Ascending aorta (tissue), 2 donors: ENCODE measurements at regions not wholly inside any gene's neighbourhood (a gene's known extent, or its start where the extent isn't known, plus 50 kb on each side); places are given as distances from the start of the nearest gene placed in this dataset.

Experiments
- DNase-seq, 2 donors: peaks; one replicate each; pipeline ENCODE4 v3.0.0-alpha.2; 2019; ENCODE audit warnings: low spot score in 2 of 2
- H3K27ac ChIP-seq, 2 donors: fragments of 200-600 bp; sonication (generic); one replicate each; pipeline ENCODE4 v1.5.1; 2016 to 2017; ENCODE audit warnings: mild to moderate bottlenecking in 1 of 2
- H3K27me3 ChIP-seq: fragments of 200-600 bp; sonication (generic); one replicate; pipeline ENCODE4 v1.5.1; 2017
- H3K36me3 ChIP-seq, 2 donors: fragments of 200-600 bp; sonication (generic); one replicate each; pipeline ENCODE4 v1.5.1; 2016
- H3K4me1 ChIP-seq, 2 donors: fragments of 200-600 bp; sonication (generic); one replicate each; pipeline ENCODE4 v1.5.1; 2016 to 2017; ENCODE audit warnings: mild to moderate bottlenecking in 1 of 2
- H3K4me3 ChIP-seq, 2 donors: fragments of 200-600 bp; sonication (generic); one replicate each; pipeline ENCODE4 v1.5.1; 2016 to 2017; ENCODE audit warnings: mild to moderate bottlenecking in 1 of 2
- H3K9me3 ChIP-seq, 2 donors: fragments of 200-600 bp; sonication (generic); one replicate each; pipeline ENCODE4 v1.5.1; 2016
- intact Hi-C: fragments of 100-400 bp; cut with DNase I; formaldehyde crosslinking; loops from one replicate; pipeline ENCODE4 v1.15.1; 2023
- TF ChIP-seq, protein P1 (sequence below), 3 experiments: fragments of 200-600 bp in 2 of 3; fragments of 450-650 bp in 1 of 3; sonication (generic) in 2 of 3; IDR thresholded peaks; one replicate each; pipeline ENCODE4 v1.5.1; 2016 to 2019; ENCODE audit warnings: antibody characterized with exemption in 3 of 3, mild to moderate bottlenecking in 1 of 3, moderate library complexity in 1 of 3

GRCh38 chr6:113320653-113321052 is 536.5 kb upstream of the MARCKS start:
- intact Hi-C loops, result no loop called here
- Histone ChIP-seq H3K27me3 (no peaks in the 10 kb centered on the region), H3K4me1 (no peaks in the 10 kb centered on the region), H3K36me3 (no peaks in the 10 kb centered on the region), H3K9me3 (no peaks in the 10 kb centered on the region), H3K27ac (no peak overlapping the region), H3K4me3 (no peak overlapping the region)
- no peak for DNase-seq
- TF ChIP-seq, protein P1, sequence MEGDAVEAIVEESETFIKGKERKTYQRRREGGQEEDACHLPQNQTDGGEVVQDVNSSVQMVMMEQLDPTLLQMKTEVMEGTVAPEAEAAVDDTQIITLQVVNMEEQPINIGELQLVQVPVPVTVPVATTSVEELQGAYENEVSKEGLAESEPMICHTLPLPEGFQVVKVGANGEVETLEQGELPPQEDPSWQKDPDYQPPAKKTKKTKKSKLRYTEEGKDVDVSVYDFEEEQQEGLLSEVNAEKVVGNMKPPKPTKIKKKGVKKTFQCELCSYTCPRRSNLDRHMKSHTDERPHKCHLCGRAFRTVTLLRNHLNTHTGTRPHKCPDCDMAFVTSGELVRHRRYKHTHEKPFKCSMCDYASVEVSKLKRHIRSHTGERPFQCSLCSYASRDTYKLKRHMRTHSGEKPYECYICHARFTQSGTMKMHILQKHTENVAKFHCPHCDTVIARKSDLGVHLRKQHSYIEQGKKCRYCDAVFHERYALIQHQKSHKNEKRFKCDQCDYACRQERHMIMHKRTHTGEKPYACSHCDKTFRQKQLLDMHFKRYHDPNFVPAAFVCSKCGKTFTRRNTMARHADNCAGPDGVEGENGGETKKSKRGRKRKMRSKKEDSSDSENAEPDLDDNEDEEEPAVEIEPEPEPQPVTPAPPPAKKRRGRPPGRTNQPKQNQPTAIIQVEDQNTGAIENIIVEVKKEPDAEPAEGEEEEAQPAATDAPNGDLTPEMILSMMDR (IDR thresholded peaks at IDR 0.05), result no peak

DNA sequence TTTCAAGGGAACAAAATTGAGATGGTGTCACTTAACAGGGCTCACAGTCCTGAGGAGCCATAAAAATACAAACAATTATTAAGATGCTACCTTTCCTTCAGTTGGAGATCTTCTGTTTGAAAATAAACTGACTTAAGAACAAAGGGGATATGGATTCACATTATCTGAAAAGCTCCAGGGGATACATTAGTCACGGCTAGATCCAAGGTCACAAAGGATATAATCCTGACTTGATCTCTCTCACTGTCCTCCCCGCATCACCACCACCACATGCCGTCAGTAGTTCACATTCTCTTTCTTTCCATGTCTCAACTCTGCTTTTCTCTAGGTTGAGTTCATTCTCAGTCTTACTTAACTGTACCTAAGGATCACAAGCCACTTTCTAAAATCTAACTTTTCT is 530.4 kb upstream of the MARCKS start:
- no peaks in the 10 kb centered on the region for H3K36me3 ChIP-seq
- H3K4me1 ChIP-seq, result no peaks in the 10 kb centered on the region
- no peak for DNase-seq
- H3K4me3 ChIP-seq, result no peak overlapping the region
- H3K27ac ChIP-seq, result no peak overlapping the region
- intact Hi-C loops, result no loop called here
- TF ChIP-seq, protein P1 (IDR thresholded peaks at IDR 0.05), result no peak
- no peaks in the 10 kb centered on the region for H3K27me3 ChIP-seq
- H3K9me3 ChIP-seq, result no peaks in the 10 kb centered on the region

DNA sequence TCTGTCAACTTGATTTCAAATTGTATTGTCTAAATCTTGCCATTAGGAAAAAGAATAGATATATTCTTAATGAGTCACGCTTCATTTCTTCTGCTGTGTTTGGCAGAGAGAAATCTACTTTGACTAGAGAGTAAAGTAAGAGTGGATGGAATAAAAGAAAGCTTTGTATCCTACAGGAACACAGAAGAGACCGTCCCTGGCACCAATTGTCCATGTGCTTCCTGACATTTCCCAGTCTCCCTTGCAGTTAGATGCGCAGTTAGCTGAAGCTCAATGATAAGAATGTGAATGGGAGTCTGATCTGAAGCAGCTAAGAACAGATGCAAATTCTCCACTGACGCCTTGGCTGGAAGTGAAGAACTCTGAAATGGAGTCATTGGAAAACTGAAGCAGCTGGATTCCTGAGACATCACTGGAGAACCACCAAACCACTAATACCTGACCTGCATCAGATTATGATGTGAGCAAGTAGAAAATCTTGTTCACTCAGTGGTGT is 528.2 kb upstream of the MARCKS start:
- H3K4me1 ChIP-seq, result no peaks in the 10 kb centered on the region
- no peaks in the 10 kb centered on the region for H3K27me3 ChIP-seq
- intact Hi-C loops, result no loop called here
- H3K27ac ChIP-seq, result no peak overlapping the region
- TF ChIP-seq, protein P1 (IDR thresholded peaks at IDR 0.05), result no peak
- H3K9me3 ChIP-seq, result no peaks in the 10 kb centered on the region
- no peak overlapping the region for H3K4me3 ChIP-seq
- H3K36me3 ChIP-seq, result no peaks in the 10 kb centered on the region
- no peak for DNase-seq

DNA sequence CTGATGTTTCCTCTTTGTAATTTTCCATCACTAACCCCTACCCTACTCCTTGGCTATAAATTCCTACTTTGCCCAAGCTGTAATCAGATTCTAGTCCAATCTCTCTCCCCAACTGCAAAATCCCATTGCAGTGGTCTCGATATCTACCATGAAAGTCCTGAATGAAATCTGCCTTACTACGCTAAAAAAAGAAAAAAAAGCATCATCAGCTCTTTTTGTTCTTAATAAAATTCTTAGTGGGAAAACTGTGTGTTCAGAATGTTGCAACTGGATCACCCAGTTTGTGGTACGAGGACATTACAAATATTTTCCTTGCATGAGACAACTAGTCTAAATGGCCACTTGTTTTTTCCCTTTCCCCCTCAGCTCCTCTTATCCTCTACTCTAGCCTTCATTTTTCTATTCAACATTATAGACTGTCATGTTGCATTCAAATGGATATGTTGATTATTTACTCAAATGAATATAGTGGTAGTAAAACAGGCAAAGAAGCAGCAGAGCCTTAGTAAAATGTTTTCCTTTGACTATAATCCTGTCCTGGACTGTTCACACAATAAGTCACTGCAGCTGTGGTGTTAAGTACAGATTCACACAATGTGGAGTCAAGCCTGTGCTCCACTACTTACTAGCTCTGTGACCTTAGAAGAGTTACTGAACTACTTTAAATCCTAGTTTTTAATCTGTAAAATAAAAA is 527.1 kb upstream of the MARCKS start:
- H3K9me3 ChIP-seq, result no peaks in the 10 kb centered on the region
- H3K27ac ChIP-seq, result no peak overlapping the region
- DNase-seq, result no peak
- no peaks in the 10 kb centered on the region for H3K36me3 ChIP-seq
- intact Hi-C loops, result no loop called here
- H3K4me1 ChIP-seq, result no peaks in the 10 kb centered on the region
- TF ChIP-seq, protein P1 (IDR thresholded peaks at IDR 0.05), result no peak
- H3K27me3 ChIP-seq, result no peaks in the 10 kb centered on the region
- no peak overlapping the region for H3K4me3 ChIP-seq

GRCh38 chr6:113330636-113330946 is 526.6 kb upstream of the MARCKS start:
- no peak overlapping the region for H3K27ac ChIP-seq
- TF ChIP-seq, protein P1 (IDR thresholded peaks at IDR 0.05), result no peak
- no peaks in the 10 kb centered on the region for H3K4me1 ChIP-seq
- H3K36me3 ChIP-seq, result no peaks in the 10 kb centered on the region
- intact Hi-C loops, result no loop called here
- H3K4me3 ChIP-seq, result no peak overlapping the region
- no peaks in the 10 kb centered on the region for H3K27me3 ChIP-seq
- no peaks in the 10 kb centered on the region for H3K9me3 ChIP-seq
- no peak for DNase-seq

- Histone ChIP-seq H3K27ac (no peak overlapping the region), H3K4me3 (no peak overlapping the region), H3K9me3 (no peaks in the 10 kb centered on the region), H3K27me3 (no peaks in the 10 kb centered on the region), H3K4me1 (no peaks in the 10 kb centered on the region), H3K36me3 (no peaks in the 10 kb centered on the region)
- DNase-seq, result no peak
- TF ChIP-seq, protein P1 (IDR thresholded peaks at IDR 0.05), result no peak
- intact Hi-C loops, result no loop called here
These were observed 526.1 kb upstream of the MARCKS start for GRCh38 chr6:113331021-113331420.
